ENCODE measurements at regions not wholly inside any gene's neighbourhood (a gene's known extent, or its start where the extent isn't known, plus 50 kb on each side); places are given as distances from the start of the nearest gene placed in this dataset.

DNA sequence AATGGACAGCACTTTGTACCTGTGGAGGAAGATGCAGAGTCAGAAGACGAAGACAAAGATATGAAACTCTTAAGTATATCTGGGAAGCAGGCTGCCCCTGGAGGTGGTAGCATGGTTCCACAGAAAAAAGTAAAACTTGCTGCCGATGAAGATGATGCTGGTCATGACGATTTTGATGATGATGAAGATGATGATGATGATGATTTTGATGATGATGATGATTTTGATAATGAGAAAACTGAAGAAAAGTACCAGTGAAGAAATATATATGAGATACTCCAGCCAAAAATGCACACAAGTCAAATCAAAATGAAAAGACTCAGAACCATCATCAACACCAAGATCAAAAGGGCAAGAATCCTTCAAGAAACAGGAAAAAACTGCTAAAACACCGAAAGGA lies 268.5 kb upstream of the EEF2KMT start:
- no peak for DNase-seq (ENCODE audit: low spot score)

DNA sequence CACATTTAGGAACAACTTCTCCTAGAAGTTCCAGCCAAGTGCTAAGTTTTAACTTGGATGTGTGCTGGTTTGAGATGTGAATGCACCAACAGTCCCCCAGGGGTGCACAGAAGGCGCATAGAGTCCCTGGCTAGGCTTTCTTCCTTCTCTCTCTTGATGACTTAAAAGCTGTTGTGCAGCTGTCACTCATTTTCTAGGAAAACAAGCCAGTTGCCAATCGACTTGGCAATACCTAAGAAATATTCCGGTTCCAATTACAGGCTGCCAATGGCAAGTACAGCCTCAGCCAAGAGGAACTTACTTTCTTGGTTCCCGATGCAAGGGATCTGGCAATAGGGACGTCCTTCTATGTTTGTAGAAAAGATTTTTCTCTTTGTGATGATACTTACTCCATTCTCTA lies 266.6 kb upstream of the EEF2KMT start:
- DNase-seq (ENCODE audit: low spot score), result no peak

DNA sequence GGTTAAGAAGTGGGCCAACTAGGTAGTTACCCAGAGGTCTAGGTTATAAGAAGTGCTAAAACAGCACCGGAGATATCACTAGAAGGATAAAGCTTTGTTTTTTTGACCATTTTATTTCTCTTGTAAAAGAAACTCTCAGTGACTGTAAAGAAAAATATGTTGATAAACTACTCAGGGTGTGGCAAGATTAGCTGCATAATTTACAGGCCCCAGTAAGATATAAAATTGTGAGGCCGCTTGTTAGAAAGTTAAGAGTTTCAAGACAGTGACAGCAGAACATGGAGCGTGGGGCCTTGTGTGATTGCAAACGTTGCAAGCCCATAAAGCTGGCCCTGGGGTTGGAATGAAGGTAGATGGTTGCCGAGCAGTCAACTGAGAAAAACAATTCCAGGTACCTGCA lies 263.7 kb upstream of the EEF2KMT start:
- DNase-seq (ENCODE audit: low spot score), result no peak

DNA sequence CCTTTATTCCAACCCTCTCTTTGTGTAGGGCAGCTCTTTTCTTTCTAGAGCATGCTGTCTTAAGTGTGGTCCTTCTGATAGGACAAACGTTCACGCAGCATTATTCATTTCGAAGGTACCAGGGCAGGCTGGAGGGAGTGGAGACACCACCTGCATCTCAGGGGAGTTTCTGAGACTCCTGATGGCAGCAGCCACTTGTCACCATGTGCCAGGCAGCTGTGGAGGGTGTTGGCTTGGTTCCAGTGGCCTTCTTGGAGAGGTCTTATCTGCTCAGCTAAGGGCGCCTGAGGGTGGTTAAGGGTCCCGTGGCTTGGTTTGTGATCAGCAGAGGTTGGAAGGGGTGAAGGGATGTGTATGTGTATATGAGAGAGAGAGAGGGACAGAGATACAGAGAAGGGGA lies 257.1 kb upstream of the EEF2KMT start:
- no peak for DNase-seq (ENCODE audit: low spot score)

DNA sequence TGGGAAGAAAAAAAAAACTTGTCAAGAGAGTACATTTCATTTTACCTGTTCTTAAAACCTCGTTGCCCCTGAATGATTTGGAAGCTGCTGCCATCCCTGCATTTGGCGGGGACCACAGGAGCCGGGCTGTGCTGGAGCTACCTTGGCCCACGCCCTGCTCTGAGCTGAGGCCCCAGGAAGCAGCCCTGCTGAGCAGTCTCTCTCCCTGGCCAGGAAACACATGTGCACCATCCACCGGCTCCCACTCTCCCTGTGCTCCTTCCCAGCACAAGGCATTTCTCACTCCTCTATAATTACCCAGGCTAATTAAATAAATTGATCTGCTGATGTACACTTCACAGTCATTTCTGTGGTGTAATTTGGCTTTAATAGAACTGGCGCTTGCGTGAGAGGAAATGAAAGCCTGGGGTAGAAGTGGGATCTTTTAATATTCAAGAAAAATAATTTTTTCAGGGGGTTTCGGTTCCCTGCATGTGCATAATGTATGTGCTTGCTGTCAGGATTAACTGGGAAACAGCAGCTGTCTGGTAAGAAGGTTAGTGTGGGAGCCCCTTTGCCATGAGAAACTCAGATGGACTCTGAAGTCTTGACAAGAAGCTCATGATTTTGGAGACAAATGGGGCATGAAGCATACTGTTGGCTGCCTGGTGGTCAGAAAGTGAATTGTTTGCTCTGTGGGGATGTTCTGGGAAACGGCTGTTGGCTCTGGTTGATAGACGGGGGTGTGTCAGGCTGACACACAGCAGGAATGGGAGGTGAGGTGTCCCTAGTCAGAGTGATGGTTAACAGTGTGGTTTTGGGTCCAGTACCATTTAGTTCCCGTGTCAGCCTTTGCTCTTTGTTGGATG lies 252.3 kb upstream of the EEF2KMT start:
- no peak for DNase-seq (ENCODE audit: low spot score)

DNA sequence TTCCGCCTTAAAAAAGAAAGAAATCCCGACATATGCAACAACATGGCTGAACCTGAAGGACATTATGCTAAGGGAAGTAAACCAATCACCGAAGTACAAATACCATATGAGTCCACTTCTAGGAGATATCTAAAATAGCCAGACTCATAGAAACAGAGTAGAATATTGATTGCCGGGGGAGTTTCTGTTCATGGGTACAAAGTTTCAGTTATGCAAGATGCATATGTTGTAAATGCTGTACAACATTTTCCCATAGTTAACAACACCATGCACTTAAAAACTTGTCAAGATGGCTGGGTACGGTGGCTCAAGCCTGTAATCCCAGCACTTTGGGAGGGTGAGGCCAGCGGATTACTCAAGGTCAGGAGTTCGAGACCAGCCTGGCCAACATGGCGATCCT lies 251.5 kb upstream of the EEF2KMT start:
- DNase-seq (ENCODE audit: low spot score), result no peak

DNA sequence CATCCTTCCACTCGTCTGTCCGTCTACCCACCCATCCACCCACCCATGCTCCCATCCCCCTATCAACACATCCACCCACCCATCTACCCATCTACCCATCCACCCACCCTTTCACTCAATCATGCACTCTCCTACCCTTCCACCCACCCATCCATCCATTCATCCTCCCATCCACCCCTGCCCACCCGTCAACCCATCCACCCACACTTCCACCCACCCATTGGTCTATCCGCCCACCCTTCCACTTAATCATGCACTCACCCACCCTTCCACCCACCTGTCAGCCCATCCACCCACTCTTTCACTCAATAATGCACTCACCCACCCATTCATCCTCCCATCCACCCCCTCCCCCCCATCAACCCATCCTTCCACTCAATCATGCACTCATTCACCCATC lies 250.0 kb upstream of the EEF2KMT start:
- DNase-seq (ENCODE audit: low spot score), result no peak

DNA sequence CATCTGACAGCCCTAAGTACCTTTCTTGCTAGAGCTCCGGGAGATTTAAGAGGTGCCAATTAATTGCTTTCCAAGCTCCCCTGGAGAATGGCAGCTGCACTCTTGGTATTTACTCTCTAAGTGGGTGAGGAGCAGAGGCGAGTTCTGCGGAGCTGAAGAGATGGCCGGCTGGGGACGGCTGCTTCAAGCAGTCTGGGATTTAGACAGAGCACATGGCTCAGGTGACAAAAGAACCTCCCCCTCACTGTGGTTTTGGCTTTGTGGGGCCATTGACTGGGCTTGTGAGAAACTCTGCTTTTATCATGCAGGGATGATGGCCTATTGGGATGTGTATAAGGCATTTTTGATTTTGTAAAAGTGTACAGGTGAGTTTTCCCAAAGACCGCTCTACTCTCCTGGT lies 239.3 kb upstream of the EEF2KMT start:
- no peak for DNase-seq (ENCODE audit: low spot score)

DNA sequence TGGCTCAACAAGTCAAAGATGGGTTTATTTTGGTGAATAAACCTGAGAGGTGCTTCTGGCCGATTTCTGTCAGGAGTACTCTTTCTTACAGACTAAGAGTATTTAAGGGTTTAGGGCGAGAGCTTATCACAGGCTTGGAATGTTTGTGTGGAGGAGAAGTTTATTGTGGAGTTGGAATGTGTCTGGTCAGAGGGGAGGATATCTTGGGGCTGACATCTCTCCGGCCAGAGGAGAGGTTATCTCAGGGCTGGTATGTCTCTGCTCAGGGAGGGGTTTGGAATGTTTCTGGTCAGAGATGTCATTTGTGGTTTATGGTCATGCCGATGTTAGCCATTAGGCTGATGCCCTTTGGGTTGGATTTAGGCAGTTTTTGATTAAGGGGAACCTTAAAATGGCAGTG lies 236.4 kb upstream of the EEF2KMT start:
- no peak for DNase-seq (ENCODE audit: low spot score)

DNA sequence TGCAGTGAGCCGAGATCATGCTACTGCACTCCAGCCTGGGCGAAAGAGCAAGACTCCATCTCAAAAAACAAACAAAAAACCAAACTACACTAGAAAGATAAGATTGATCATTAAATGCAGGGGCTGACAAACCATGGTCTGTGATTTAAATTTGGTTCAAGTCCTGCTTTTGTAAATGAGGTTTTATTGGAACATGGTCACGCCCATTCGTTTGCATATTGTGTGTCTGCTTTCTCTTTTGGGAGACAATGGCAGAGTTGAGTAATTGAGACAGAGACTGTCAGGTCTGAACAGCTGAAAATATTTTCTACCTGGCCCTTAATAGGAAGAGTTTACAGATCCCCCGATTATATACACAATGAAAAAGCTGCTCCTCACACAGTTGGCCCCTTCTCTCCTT lies 235.5 kb upstream of the EEF2KMT start:
- DNase-seq (ENCODE audit: low spot score), result no peak

DNA sequence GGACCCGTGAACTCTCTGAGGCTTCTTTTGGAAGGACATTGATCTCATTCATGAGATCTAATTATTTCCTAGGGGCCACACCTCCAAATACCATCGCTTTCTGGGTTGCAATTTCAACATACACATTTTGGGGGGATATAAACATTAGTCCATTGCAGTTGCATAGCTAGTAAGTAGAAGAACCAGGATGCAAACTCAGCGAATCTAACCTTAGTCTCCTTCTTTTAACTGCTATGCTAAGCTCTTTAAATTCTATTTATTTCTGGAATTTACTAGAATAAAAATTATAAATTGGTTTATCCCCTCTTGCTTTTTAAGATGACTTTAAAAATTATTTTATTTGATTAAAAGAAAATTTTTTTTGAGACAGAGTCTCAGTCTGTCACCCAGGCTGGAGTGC lies 232.5 kb upstream of the EEF2KMT start:
- no peak for DNase-seq (ENCODE audit: low spot score)

DNA sequence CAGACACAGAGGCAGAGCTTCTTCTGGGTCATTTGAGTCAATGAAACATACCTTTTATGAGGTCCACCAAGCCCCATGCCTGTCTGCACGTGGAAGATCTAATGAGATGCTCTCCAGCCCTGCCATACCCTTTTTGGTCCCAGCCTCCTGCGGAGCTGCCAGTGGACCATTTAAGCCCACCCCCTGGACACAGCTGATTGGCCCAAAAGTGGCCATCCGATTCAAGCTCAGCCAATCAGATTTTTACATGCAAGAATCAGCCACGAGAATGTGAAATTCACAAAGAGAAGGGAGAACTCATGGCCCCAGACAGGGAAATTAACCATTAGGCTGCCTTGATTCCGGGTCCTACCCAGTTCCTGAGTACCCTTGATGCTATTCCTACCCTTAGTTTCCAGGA lies 231.0 kb upstream of the EEF2KMT start:
- no peak for DNase-seq (ENCODE audit: low spot score)

DNA sequence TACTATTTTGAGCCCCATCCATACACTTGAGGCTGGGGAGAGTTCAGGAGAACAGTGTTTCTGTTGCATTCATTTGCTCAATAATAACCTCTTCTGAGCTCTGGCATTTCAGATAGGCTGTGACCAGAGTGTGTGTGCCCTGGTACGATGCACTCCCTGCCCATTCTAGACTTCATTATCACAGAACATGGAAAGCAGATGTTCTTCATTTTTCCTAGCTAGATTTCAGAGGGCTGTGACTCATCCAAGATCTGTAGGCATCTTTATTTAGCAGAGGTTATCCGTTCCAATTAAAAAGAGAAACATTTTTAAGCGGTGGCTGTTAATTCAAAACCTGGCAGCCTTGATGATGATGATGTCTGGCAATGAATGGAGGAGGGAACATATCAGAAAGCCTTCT lies 228.8 kb upstream of the EEF2KMT start:
- DNase-seq (ENCODE audit: low spot score), result no peak

DNA sequence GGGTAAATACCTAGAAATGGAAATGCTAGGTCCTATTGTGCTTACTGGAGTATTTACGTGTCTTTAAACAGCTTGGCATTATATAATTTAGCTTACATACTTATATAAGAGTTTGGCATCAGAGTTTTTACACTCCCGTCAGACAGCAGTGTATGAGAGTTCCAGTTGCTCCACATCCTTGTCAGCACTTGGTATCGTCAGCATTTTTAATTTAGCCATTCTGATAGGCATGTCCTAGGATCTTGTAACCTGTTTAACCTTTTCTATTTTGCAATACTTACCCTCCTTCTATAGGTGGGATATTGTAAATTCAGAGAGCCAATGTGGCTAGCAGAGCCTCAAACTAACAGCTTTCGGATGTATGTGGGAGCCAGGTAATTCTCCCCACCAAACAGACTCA lies 228.3 kb upstream of the EEF2KMT start:
- DNase-seq (ENCODE audit: low spot score), result no peak

DNA sequence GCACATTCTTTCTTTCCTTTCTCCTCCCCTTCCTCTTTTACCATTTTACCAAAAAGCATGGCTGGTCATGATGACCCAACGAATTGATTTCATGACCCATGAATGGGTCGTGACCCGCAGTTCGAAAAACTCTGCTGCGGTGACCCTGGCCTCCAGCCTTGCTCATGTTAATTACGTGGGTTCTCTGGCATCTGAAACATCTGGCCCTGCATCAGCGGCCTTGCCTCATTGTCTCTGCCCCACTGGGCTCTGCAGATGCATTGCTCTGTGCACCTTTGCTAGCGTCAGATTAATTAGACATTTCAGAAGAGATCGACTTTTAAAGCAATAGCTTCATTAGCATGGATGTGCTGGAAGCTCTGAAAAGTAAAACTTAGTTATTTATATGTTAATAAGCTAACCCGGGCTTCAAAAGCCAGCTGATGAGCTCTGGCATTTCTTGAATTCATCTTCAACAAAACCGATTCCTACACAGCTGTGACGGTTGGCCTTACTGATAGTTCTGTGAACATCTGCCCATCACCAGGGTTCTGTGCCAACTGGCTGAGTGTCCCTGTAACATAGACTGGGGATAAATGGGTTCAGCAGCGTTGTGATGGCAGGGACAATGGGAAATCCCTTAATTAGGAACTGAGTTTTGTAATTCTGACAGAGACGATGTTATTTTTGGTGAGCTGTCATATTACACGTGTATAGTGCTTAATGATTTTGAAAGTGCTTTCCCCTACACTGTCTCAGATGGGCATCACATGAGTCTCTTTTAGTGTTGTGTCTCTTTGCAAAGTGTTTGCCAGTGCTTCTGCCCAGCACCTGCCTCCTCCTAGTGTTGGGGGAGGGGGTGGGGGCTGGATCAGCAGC lies 225.9 kb upstream of the EEF2KMT start:
- no peak for DNase-seq (ENCODE audit: low spot score)

DNA sequence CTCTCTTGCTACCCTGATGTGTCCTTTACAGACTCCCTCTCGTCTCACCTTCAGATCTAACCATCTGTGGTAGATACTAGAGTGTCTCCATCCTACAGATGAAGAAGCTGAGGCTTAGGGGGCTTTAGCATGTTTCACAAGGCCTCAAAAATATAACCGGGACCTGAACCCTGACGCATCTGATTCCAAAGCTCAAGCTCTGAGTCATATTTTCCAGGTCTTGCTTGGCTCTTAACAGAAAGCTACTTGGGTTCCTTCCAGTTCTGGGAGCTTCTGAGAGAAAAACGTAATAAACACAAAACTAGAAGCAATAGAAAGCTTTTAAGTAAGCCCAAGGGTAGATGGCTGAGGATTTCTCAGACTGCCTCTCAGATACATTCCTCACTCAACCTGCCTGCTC lies 224.3 kb upstream of the EEF2KMT start:
- no peak for DNase-seq (ENCODE audit: low spot score)

DNA sequence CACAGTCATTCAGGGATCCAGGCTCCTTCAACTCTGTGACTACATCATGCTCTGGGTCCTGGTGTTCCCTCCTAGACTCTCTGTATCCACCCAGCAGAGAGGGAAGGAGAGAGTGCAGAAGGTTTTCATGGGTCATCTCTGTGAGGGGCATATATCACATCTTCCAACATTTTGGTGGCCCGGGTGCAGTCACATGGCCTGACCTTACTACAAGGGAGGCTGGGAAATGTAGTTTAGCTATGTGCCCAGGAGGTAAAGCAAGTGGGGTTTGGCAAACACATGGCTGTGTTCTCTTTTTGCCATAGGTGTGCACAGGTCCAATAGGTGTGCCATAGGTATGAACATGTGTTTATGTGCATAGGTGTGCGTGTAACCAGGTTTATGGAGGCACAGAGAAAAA lies 222.2 kb upstream of the EEF2KMT start:
- DNase-seq (ENCODE audit: low spot score), result no peak

DNA sequence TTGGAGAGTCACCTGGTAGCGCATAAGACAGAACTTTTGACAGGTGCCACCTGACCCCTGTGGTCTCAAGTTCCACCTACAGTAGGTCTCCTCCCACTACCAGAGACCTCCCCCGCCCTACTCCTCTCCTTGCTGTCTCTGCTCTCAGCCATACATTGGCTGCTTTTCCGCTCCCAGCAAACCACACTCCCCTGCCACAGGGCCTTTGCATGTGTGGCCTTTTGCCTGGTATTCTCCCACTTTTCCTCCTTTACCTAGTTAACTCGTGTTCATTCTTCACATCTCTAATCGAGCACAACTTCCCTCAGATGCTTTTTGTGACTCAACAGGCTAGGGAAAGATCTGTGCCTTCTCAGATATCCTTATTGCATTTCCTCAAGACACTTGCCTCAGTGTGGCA lies 218.3 kb upstream of the EEF2KMT start:
- DNase-seq (ENCODE audit: low spot score), result no peak

DNA sequence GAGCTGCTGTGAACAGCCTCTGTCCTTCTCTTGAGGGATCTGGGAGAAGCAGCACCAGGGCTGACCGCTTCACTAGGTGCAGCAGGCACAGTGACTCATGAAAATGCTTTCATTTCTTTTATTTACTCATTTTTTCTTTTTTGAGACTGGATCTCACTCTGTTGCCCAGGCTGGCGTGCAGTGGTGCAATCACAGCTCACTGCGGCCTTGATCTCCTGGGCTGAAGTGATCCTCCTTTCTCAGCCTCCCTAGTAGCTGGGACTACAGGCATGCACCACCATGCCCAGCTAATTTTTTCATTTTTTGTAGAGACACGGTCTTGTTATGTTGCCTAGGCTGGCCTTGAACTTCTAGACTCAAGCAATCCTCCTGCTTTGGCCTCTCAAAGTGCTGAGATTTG lies 216.8 kb upstream of the EEF2KMT start:
- no peak for DNase-seq (ENCODE audit: low spot score)

DNA sequence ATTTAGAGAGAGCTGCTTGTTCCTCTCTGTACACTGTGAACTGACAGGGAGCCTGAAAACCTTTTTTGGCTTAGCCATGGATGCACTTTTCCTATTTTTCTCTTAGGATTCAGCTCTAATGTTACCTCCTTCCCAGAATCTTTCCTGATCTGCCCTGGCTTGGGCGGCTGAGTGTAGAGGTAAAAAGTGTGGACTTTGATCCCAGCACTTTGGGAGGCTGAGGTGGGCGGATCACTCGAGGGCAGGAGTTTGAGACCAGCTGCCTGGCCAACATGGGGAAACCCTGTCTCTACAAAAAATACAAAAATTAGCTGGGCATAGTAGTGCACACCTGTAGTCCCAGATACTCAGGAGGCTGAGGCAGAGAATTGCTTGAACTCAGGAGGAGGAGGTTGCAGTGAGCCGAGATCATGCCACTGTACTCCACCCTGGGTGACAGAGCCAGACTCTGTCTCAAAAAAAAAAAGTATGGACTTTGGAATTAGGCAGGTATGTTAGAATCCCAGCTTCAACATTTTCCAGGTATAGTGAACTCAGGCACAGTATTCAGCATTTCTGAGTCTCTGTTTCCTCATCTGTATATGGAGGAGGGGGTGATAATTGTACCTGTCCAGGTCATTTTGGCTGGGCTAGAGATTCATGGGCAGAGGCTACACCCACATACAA lies 212.5 kb upstream of the EEF2KMT start:
- DNase-seq (ENCODE audit: low spot score), result no peak

DNA sequence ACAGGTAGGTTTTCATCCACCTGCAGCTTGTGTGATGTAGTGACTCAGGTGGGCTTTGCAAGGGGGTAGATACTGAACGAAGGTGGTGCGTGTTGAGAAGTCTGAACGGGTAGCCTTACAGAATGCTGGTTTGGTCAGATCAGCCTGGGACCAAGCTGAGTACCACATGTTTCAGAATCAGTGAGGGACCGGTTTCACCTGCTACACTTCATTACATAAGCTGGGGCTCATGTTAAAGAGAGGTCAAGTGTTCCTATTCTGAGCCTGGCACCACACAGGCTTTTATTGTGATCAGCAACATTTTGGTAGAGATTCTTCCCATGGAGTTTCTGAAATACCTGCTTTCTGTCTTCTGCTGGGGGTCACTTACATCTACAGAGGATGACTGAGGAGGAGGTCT lies 207.4 kb upstream of the EEF2KMT start:
- DNase-seq (ENCODE audit: low spot score), result no peak

DNA sequence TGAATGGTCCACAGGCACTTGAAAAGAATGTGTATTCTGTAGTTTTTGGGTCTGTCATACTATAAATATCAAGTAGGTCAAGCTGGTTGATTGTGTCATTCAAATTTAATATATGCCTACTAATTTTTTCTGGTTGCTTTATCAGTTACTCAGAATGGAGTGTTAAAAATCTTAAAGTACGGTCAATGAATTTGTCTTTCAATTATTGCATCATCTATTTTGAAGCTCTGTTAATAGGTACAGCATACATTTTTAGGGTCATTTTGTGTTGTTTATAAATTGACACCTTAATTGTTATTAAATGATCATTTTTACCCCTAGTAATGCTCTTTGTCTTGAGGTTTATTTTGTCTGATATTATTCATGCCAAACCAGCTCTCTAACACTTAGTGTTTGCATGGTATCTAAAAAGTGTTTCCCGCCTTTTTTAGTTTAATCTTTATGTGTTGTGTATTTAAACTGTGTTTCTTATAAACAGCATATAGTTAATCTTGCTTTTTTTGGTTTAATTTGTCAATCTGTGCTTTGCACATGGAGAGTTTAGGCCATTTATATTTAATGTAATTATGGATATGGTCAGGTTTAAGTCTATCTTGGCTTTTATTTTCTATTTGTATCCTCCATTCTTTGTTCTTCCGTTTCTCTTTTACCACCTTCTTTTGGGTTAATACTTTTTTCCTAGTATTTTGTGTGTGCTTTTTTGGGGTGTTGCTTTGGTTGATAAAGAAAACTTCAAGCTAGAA lies 204.9 kb upstream of the EEF2KMT start:
- no peak for DNase-seq (ENCODE audit: low spot score)
